SK-N-SH (cell line): ENCODE measurements at regions not wholly inside any gene's neighbourhood (a gene's known extent, or its start where the extent isn't known, plus 50 kb on each side); places are given as distances from the start of the nearest gene placed in this dataset.

Source experiments
- CTCF ChIA-PET: fragments of 300-600, 350-600 bp; formaldehyde crosslinking; extraction: SDS; loops from one replicate; lab custom pipeline; 2021; lab: Yijun Ruan, JAX
- POLR2A ChIA-PET: fragments of 350-600 bp; sonication (Branson Sonifier 250); formaldehyde crosslinking; extraction: SDS; loops from one replicate; lab custom pipeline; 2020; ENCODE audit warnings: antibody characterized with exemption, inconsistent platforms; lab: Yijun Ruan, JAX
- DNase-seq: peaks from one replicate; pipeline ENCODE4 v3.0.0; 2012
- H2AFZ ChIP-seq: fragments of 200-600 bp; sonication (generic); 2 replicates; pipeline ENCODE4 v1.8.1; 2016; ENCODE audit warnings: antibody characterized with exemption, mild to moderate bottlenecking, low read depth
- H3F3A ChIP-seq: fragments of 200-600 bp; sonication (generic); replicated peaks from 2 replicates; pipeline ENCODE3; 2016; ENCODE audit warnings: antibody characterized with exemption, mild to moderate bottlenecking; ENCODE audit not compliant: insufficient read depth
- H3K27ac ChIP-seq, 2 experiments: fragments of 200-500 bp in 1 of 2; fragments of 200-600 bp in 1 of 2; sonication (Bioruptor generic) in 1 of 2; sonication (generic), shearing (Covaris generic) in 1 of 2; 2 replicates each; pipeline versions ENCODE4 v1.5.1 to v1.6.1; 2014 to 2016; ENCODE audit warnings: low read depth in 2 of 2, inconsistent platforms in 1 of 2, low read length in 1 of 2, mild to moderate bottlenecking in 1 of 2, mixed read lengths in 1 of 2
- H3K27me3 ChIP-seq: fragments of 200-600 bp; sonication (generic), shearing (Covaris generic); 2 replicates; pipeline ENCODE4 v1.6.1; 2016; ENCODE audit warnings: mixed run types; ENCODE audit not compliant: insufficient read depth
- H3K36me3 ChIP-seq, 2 experiments: fragments of 200-500 bp in 1 of 2; fragments of 200-600 bp in 1 of 2; sonication (Bioruptor generic) in 1 of 2; sonication (generic) in 1 of 2; replicated peaks in 1 of 2; 2 replicates each; pipeline versions ENCODE3 to v1.5.1; 2014 to 2016; ENCODE audit warnings: low read length in 1 of 2, mild to moderate bottlenecking in 1 of 2; ENCODE audit not compliant: insufficient read depth in 2 of 2, control insufficient read depth in 1 of 2
- H3K4me1 ChIP-seq, 2 experiments: fragments of 200-500 bp in 1 of 2; fragments of 200-600 bp in 1 of 2; sonication (Bioruptor generic) in 1 of 2; sonication (generic), shearing (Covaris generic) in 1 of 2; 2 replicates each; pipeline versions ENCODE4 v1.5.1 to v1.6.1; 2014 to 2016; ENCODE audit warnings: low read depth in 1 of 2, low read length in 1 of 2, mixed run types in 1 of 2; ENCODE audit not compliant: insufficient read depth in 2 of 2, control insufficient read depth in 1 of 2
- H3K4me2 ChIP-seq: fragments of 200-600 bp; sonication (generic), shearing (Covaris generic); 2 replicates; pipeline ENCODE4 v1.6.1; 2017; ENCODE audit warnings: mixed run types
- H3K4me3 ChIP-seq, 2 experiments: fragments of 200-500 bp in 1 of 2; fragments of 200-600 bp in 1 of 2; sonication (Bioruptor generic) in 1 of 2; sonication (generic), shearing (Covaris generic) in 1 of 2; 2 replicates each; pipeline versions ENCODE4 v1.5.1 to v1.8.1; 2014 to 2016; ENCODE audit warnings: low read depth in 2 of 2, inconsistent platforms in 1 of 2, low read length in 1 of 2, mild to moderate bottlenecking in 1 of 2, mixed read lengths in 1 of 2, moderate library complexity in 1 of 2
- H3K79me2 ChIP-seq: fragments of 200-600 bp; sonication (generic); 2 replicates; pipeline ENCODE4 v1.8.1; 2017; ENCODE audit warnings: mild to moderate bottlenecking; ENCODE audit not compliant: insufficient read depth
- H3K9ac ChIP-seq: fragments of 200-600 bp; sonication (generic); 2 replicates; pipeline ENCODE4 v1.6.1; 2017; ENCODE audit warnings: mixed run types
- H3K9me2 ChIP-seq: fragments of 200-600 bp; sonication (generic); 2 replicates; pipeline ENCODE4 v1.6.1; 2017; ENCODE audit warnings: mixed run types
- H3K9me3 ChIP-seq: fragments of 200-600 bp; sonication (generic); 2 replicates; pipeline ENCODE4 v1.6.1; 2017; ENCODE audit warnings: mixed run types, mild to moderate bottlenecking, moderate library complexity
- H4K20me1 ChIP-seq: fragments of 200-600 bp; sonication (generic); 2 replicates; pipeline ENCODE4 v1.6.1; 2017; ENCODE audit warnings: mild to moderate bottlenecking, mixed run types; ENCODE audit not compliant: insufficient read depth
- CHD2 ChIP-seq: fragments of 150-350 bp; IDR thresholded peaks from 2 replicates; pipeline ENCODE4 v1.6.1; 2018; ENCODE audit warnings: low read length; ENCODE audit not compliant: partially characterized antibody
- ELF1 ChIP-seq: IDR thresholded peaks from 2 replicates; pipeline ENCODE4 v1.4.0; 2012
- FOXM1 ChIP-seq: IDR thresholded peaks from 2 replicates; pipeline ENCODE4 v1.4.0; 2012; ENCODE audit warnings: low read depth, mild to moderate bottlenecking
- GABPA ChIP-seq: IDR thresholded peaks from 2 replicates; pipeline ENCODE4 v1.4.0; 2012; ENCODE audit warnings: low read depth, mild to moderate bottlenecking
- GATA2 ChIP-seq: sonication (generic); formaldehyde crosslinking; IDR thresholded peaks from 2 replicates; pipeline ENCODE4 v1.5.0; 2020; ENCODE audit warnings: mild to moderate bottlenecking, missing genetic modification reagents
- MEF2A ChIP-seq: IDR thresholded peaks from 2 replicates; pipeline ENCODE4 v1.4.0; 2012; ENCODE audit warnings: low read depth, borderline replicate concordance
- MXI1 ChIP-seq: IDR thresholded peaks from 2 replicates; pipeline ENCODE4 v1.6.1; 2012; ENCODE audit warnings: mild to moderate bottlenecking, low read depth, low read length, improper control_type of control experiment
- NFIC ChIP-seq: IDR thresholded peaks from 2 replicates; pipeline ENCODE4 v1.4.0; 2012; ENCODE audit warnings: borderline replicate concordance
- NRF1 ChIP-seq: IDR thresholded peaks from 2 replicates; pipeline ENCODE4 v1.6.1; 2012; ENCODE audit warnings: low read depth, mild to moderate bottlenecking, low read length
- RAD21 ChIP-seq: IDR thresholded peaks from 2 replicates; pipeline ENCODE4 v1.6.1; 2012; ENCODE audit warnings: mild to moderate bottlenecking, low read length
- SIN3A ChIP-seq: IDR thresholded peaks from 2 replicates; pipeline ENCODE4 v1.6.1; 2012; ENCODE audit warnings: low read depth, mild to moderate bottlenecking, low read length, moderate library complexity, borderline replicate concordance
- TCF12 ChIP-seq: IDR thresholded peaks from 2 replicates; pipeline ENCODE4 v1.4.0; 2012
- YY1 ChIP-seq: IDR thresholded peaks from 2 replicates; pipeline ENCODE4 v1.4.0; 2012; ENCODE audit warnings: low read depth, mild to moderate bottlenecking
- WGBS: methylation state at CpG from one replicate; pipeline ENCODE4 v1.1.6; 2017; ENCODE audit warnings: low lambda C conversion rate; 5-methylcytosine and 5-hydroxymethylcytosine counted together
- TF ChIP-seq, protein P1 (sequence below): IDR thresholded peaks from 2 replicates; pipeline ENCODE4 v1.4.0; 2012; ENCODE audit warnings: low read depth, borderline replicate concordance
- TF ChIP-seq, protein P2 (sequence below): fragments of 150-350 bp; IDR thresholded peaks from 2 replicates; pipeline ENCODE4 v1.6.1; 2017; ENCODE audit warnings: antibody characterized with exemption, low read length, low read depth, borderline replicate concordance
- TF ChIP-seq, protein P3 (sequence below): fragments of 200-600 bp; sonication (generic); IDR thresholded peaks from 2 replicates; pipeline ENCODE4 v1.6.1; 2017; ENCODE audit warnings: antibody characterized with exemption, mild to moderate bottlenecking, moderate library complexity
- TF ChIP-seq, protein P4 (sequence below): IDR thresholded peaks from 2 replicates; pipeline ENCODE4 v1.6.1; 2012; ENCODE audit warnings: mild to moderate bottlenecking, low read depth, low read length, moderate library complexity

DNA sequence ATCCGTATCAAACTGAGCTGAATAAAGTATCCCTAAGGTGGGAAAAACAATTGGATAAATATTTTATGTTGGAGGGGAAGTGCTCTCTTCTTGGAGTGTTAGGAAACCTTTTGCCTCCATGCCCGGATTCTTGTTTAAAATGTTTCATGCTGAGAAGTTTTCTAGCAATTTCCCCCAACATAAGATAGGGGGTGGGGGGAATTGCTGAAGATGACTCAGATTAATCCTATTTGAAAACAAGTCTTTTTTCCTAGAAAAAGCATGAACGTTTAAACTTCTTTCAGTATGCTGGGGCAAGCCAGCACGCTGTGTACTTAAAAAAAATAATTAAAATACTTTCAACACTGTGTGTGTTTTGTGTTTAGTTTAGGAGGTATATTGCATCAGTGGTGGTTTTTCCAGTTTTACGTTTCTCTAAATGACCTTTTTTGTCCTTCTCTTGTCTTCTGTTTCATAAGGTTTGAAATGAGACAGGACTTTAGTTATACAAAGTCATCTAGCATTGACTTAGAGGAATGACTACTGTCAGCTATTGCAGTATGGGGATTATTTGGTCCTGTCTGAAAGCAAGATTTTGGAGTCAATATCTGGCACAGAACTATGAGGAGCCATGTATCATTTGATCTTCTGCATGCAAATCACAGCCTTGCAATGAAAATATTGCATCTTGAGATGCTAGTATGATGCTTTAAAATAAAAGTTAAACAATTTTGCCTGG, 295.9 kb downstream of the GATA3 start:
- WGBS: 55% methylated on average over 5 of the region's 5 CpGs
- H3K9me2 ChIP-seq: no peaks in the 10 kb centered on the region
- H4K20me1 ChIP-seq: no peaks in the 10 kb centered on the region
- no peaks in the 10 kb centered on the region; the same call in 1 of the 2 replicates for H3K27me3 ChIP-seq
- ChIA-PET CTCF (no interaction called here), POLR2A (no interaction called here)
- no peak overlapping the region for H3K27ac ChIP-seq
- DNase-seq: no peak
- no peak overlapping the region for H3K9ac ChIP-seq
- H3F3A ChIP-seq: no peaks in the 10 kb centered on the region
- H2AFZ ChIP-seq: no peak overlapping the region
- no peaks in the 10 kb centered on the region for H3K9me3 ChIP-seq
- H3K4me3 ChIP-seq: no peak overlapping the region
- TF ChIP-seq GATA2 (CRISPR knock-in tag): no peak
- TF ChIP-seq FOXM1: no peak
- TF ChIP-seq NFIC: no peak
- no peak for TF ChIP-seq ELF1
- TF ChIP-seq NRF1: no peak
- TF ChIP-seq, protein P1, sequence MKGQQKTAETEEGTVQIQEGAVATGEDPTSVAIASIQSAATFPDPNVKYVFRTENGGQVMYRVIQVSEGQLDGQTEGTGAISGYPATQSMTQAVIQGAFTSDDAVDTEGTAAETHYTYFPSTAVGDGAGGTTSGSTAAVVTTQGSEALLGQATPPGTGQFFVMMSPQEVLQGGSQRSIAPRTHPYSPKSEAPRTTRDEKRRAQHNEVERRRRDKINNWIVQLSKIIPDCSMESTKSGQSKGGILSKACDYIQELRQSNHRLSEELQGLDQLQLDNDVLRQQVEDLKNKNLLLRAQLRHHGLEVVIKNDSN: no peak
- TF ChIP-seq SIN3A: no peak
- no peak for TF ChIP-seq MEF2A
- no peaks in the 10 kb centered on the region for H3K36me3 ChIP-seq
- no peak overlapping the region for H3K4me2 ChIP-seq
- H3K79me2 ChIP-seq: no peaks in the 10 kb centered on the region
- no peaks in the 10 kb centered on the region for H3K4me1 ChIP-seq

DNA sequence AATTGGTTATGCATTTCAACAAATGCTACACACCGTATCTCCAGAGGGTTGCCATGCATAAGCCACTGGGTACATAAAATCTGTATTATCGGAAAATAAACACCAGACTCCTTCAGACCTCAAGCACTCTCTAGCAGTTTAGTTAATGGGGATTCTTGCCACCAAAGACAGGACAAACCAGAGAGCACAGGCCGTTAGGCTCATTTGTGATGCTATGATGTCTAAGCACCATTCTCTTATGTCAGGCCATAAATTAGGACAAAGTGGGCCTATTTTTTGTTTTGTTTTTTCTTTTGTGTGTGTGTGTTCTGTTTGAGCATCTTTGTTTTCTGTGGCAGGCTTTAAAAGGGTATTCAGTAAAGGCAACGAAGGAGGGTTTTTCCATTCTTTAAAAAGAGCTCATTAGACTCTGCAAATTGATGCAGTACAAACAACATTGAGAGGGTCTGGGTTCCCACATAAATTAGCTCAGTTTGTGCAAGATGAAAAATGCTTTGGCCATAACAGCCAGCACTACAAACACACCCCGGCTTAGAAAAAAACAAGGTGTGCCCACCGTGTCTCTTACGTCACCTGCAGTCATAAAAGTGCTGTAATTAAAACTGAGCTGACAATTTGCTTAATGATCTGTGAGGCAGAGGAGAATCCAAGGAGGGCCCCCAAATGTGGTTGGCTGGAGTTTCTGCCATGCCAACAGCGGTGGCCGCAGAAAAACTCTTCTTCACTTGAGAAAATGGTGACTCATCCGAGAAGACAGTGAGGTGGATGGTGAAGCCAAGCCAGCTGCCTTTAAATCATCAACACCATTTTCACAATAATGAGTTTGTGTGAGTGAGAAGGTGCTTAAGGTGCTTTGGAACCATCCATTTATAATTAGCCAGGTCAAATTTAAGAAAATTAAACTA, 297.9 kb downstream of the GATA3 start:
- H2AFZ ChIP-seq: no peak overlapping the region
- no peak overlapping the region for H3K9ac ChIP-seq
- TF ChIP-seq GABPA (no peak), RAD21 (no peak), CHD2 (no peak), TCF12 (no peak), YY1 (no peak), MXI1 (no peak), GATA2 (CRISPR knock-in tag) (no peak), NFIC (no peak), ELF1 (no peak), MEF2A (no peak)
- TF ChIP-seq, protein P2, sequence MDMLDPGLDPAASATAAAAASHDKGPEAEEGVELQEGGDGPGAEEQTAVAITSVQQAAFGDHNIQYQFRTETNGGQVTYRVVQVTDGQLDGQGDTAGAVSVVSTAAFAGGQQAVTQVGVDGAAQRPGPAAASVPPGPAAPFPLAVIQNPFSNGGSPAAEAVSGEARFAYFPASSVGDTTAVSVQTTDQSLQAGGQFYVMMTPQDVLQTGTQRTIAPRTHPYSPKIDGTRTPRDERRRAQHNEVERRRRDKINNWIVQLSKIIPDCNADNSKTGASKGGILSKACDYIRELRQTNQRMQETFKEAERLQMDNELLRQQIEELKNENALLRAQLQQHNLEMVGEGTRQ: no peak
- TF ChIP-seq, protein P3, sequence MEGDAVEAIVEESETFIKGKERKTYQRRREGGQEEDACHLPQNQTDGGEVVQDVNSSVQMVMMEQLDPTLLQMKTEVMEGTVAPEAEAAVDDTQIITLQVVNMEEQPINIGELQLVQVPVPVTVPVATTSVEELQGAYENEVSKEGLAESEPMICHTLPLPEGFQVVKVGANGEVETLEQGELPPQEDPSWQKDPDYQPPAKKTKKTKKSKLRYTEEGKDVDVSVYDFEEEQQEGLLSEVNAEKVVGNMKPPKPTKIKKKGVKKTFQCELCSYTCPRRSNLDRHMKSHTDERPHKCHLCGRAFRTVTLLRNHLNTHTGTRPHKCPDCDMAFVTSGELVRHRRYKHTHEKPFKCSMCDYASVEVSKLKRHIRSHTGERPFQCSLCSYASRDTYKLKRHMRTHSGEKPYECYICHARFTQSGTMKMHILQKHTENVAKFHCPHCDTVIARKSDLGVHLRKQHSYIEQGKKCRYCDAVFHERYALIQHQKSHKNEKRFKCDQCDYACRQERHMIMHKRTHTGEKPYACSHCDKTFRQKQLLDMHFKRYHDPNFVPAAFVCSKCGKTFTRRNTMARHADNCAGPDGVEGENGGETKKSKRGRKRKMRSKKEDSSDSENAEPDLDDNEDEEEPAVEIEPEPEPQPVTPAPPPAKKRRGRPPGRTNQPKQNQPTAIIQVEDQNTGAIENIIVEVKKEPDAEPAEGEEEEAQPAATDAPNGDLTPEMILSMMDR: no peak
- TF ChIP-seq, protein P4, sequence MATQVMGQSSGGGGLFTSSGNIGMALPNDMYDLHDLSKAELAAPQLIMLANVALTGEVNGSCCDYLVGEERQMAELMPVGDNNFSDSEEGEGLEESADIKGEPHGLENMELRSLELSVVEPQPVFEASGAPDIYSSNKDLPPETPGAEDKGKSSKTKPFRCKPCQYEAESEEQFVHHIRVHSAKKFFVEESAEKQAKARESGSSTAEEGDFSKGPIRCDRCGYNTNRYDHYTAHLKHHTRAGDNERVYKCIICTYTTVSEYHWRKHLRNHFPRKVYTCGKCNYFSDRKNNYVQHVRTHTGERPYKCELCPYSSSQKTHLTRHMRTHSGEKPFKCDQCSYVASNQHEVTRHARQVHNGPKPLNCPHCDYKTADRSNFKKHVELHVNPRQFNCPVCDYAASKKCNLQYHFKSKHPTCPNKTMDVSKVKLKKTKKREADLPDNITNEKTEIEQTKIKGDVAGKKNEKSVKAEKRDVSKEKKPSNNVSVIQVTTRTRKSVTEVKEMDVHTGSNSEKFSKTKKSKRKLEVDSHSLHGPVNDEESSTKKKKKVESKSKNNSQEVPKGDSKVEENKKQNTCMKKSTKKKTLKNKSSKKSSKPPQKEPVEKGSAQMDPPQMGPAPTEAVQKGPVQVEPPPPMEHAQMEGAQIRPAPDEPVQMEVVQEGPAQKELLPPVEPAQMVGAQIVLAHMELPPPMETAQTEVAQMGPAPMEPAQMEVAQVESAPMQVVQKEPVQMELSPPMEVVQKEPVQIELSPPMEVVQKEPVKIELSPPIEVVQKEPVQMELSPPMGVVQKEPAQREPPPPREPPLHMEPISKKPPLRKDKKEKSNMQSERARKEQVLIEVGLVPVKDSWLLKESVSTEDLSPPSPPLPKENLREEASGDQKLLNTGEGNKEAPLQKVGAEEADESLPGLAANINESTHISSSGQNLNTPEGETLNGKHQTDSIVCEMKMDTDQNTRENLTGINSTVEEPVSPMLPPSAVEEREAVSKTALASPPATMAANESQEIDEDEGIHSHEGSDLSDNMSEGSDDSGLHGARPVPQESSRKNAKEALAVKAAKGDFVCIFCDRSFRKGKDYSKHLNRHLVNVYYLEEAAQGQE: no peak
- H3K4me2 ChIP-seq: no peak overlapping the region
- H3K9me3 ChIP-seq: no peaks in the 10 kb centered on the region
- no peaks in the 10 kb centered on the region for H3K36me3 ChIP-seq
- no peaks in the 10 kb centered on the region for H3K4me1 ChIP-seq
- H3K27ac ChIP-seq: no peak overlapping the region
- H3K9me2 ChIP-seq: no peaks in the 10 kb centered on the region
- H3K4me3 ChIP-seq: no peak overlapping the region
- ChIA-PET CTCF (no interaction called here), POLR2A (no interaction called here)
- H3F3A ChIP-seq: no peaks in the 10 kb centered on the region
- DNase-seq: no peak
- H4K20me1 ChIP-seq: no peaks in the 10 kb centered on the region
- no peaks in the 10 kb centered on the region for H3K79me2 ChIP-seq
- 81% methylated on average over 10 of the region's 10 CpGs for WGBS
- H3K27me3 ChIP-seq: no peaks in the 10 kb centered on the region; the same call in 1 of the 2 replicates
